KOPT-K1 (cell line): ENCODE measurements at regions not wholly inside any gene's neighbourhood (a gene's known extent, or its start where the extent isn't known, plus 50 kb on each side); places are given as distances from the start of the nearest gene placed in this dataset.

ENCODE experiments used
- H3K27ac ChIP-seq: fragments of 200-600 bp; sonication (generic); 2 replicates; pipeline ENCODE4 v1.5.1; 2016; ENCODE audit warnings: antibody characterized with exemption, mild to moderate bottlenecking, low read depth, low read length; ENCODE audit not compliant: poor library complexity, severe bottlenecking
- H3K36me3 ChIP-seq: fragments of 200-600 bp; sonication (generic); 2 replicates; pipeline ENCODE4 v1.5.1; 2017; ENCODE audit warnings: antibody characterized with exemption, mild to moderate bottlenecking, low read length, moderate library complexity; ENCODE audit not compliant: insufficient read depth
- H3K9me3 ChIP-seq: fragments of 200-600 bp; sonication (generic); 2 replicates; pipeline ENCODE4 v1.5.1; 2017; ENCODE audit warnings: antibody characterized with exemption, low read length, mild to moderate bottlenecking; ENCODE audit not compliant: insufficient read depth, poor library complexity, severe bottlenecking

- no peaks in the 10 kb centered on the region for H3K9me3 ChIP-seq
- H3K36me3 ChIP-seq = no peaks in the 10 kb centered on the region
- H3K27ac ChIP-seq = no peak overlapping the region
These were observed 1024.3 kb downstream of the RAPGEF2 start for GRCh38 chr4:160127211-160127610.

GRCh38 chr4:160129439-160129838 is 1026.6 kb downstream of the RAPGEF2 start:
- no peaks in the 10 kb centered on the region for H3K9me3 ChIP-seq
- H3K36me3 ChIP-seq = no peaks in the 10 kb centered on the region
- H3K27ac ChIP-seq = no peak overlapping the region

DNA sequence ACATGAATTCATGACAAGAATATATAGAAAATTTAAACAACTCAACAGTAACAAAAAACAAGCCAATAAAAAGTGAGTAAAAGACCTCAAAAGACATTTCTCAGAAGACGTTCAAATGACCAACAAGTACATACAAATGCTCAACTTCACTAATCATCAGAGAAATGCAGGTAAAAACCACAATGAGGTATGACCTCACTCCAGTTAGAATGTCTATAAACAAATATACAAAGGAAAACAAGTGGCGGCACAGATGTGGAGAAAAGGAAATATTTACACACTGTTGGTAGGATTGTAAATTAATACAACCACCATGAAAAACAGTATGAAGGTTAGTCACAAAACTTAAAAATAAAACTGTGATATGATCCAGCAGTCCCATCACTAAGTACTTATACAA is 1033.1 kb downstream of the RAPGEF2 start:
- Histone ChIP-seq H3K9me3 (no peaks in the 10 kb centered on the region), H3K27ac (no peak overlapping the region), H3K36me3 (no peaks in the 10 kb centered on the region)

GRCh38 chr4:160141206-160141605 is 1038.3 kb downstream of the RAPGEF2 start:
- no peak overlapping the region for H3K27ac ChIP-seq
- H3K36me3 ChIP-seq = no peaks in the 10 kb centered on the region
- H3K9me3 ChIP-seq = no peaks in the 10 kb centered on the region

GRCh38 chr4:160142579-160142978 is 1039.7 kb downstream of the RAPGEF2 start:
- H3K9me3 ChIP-seq = no peaks in the 10 kb centered on the region
- H3K36me3 ChIP-seq = no peaks in the 10 kb centered on the region
- H3K27ac ChIP-seq = no peak overlapping the region

DNA sequence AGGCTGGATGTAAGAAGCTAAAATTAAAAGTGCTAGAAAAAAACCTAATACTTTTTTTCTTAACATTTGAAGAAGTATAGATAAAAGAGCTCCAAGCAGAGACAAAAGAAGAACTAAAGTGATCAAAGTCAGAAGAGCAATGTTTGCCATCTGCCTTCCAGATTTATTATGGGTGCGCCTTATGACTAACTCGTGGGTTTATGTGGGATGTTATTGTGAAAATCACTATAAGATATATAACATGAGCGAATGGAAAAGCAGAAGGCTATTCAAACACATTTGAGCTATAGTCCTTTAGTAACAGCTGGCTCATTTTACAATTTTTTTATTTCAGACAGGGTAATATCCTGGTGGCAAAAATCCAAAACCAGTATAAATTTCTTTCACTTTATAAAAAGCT is 1040.7 kb downstream of the RAPGEF2 start:
- Histone ChIP-seq H3K36me3 (no peaks in the 10 kb centered on the region), H3K9me3 (no peaks in the 10 kb centered on the region), H3K27ac (no peak overlapping the region)

DNA sequence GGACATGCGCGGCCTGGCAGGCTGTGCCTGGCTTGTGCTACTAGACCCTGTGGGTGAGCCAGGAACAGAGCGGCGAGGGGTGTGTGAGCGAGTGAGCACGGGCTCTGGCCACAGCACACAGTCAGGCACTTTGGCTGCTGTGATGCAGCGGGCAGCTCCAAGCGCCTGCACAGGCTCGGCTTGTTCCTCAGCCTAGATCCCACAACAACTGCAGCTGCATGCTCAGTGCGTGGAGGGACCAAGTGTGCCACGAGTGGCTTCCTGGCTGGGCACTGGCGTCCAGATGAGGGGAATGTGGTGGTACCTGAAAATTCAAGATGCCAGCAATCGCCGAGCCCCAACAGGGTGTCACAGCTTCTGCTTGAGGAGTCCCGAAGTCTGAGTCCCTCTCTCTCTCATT is 1056.6 kb downstream of the RAPGEF2 start:
- H3K9me3 ChIP-seq = no peaks in the 10 kb centered on the region
- no peaks in the 10 kb centered on the region for H3K36me3 ChIP-seq
- no peak overlapping the region for H3K27ac ChIP-seq

DNA sequence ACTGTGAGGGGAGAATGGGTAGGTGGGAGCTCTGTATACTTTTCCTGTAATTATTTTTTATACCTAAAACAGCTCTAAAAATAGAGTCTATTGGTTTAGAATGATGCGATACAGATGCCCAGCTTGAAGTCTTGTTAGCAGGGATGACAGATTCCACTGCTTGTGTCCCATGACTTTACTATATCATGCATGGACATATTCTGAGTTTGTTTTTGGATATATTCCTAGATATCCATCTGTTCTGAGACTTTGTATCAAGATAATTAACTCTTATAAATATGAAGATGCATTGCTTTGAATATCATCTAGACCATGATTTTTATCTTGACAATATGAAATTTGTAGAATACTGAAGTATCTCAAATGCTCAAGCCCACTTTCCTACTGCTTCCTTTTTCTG is 1058.1 kb downstream of the RAPGEF2 start:
- no peaks in the 10 kb centered on the region for H3K36me3 ChIP-seq
- no peaks in the 10 kb centered on the region for H3K9me3 ChIP-seq
- no peak overlapping the region for H3K27ac ChIP-seq

DNA sequence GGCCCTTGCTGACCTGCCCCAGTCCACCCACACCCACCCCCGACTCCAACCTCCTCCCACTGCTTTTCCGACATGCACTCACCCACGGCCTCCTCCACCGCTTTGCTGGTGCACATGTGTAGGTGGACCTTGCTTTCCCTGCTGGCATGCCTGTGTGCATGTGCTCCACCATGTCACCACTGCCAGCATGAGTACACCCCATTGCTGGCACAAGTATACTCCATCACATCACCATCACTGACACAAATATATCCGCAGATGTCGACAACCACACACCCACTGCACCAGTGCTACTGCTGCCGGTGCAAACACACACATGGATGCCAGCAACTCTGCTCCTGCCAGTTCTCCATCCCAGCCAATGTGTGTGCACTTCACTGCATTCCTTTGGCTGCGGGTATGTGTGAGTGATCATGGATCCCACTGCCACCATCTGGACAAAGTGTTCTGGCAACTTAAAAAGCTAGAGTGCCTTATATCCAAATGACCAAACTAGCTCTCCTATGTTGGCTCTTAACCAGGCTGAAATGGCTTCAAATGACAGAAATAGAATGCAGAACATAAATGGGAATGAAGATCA is 1072.3 kb downstream of the RAPGEF2 start:
- Histone ChIP-seq H3K9me3 (no peaks in the 10 kb centered on the region), H3K36me3 (no peaks in the 10 kb centered on the region), H3K27ac (no peak overlapping the region)

GRCh38 chr4:160180211-160180610 is 1077.3 kb downstream of the RAPGEF2 start:
- Histone ChIP-seq H3K9me3 (no peaks in the 10 kb centered on the region), H3K36me3 (no peaks in the 10 kb centered on the region), H3K27ac (no peak overlapping the region)

- H3K36me3 ChIP-seq = no peaks in the 10 kb centered on the region
- H3K27ac ChIP-seq = no peak overlapping the region
- H3K9me3 ChIP-seq = no peaks in the 10 kb centered on the region
These were observed 1079.8 kb downstream of the RAPGEF2 start for GRCh38 chr4:160182727-160183126.

- Histone ChIP-seq H3K36me3 (no peaks in the 10 kb centered on the region), H3K9me3 (no peaks in the 10 kb centered on the region), H3K27ac (no peak overlapping the region)
These were observed 1082.0 kb downstream of the RAPGEF2 start for GRCh38 chr4:160184884-160185283.

DNA sequence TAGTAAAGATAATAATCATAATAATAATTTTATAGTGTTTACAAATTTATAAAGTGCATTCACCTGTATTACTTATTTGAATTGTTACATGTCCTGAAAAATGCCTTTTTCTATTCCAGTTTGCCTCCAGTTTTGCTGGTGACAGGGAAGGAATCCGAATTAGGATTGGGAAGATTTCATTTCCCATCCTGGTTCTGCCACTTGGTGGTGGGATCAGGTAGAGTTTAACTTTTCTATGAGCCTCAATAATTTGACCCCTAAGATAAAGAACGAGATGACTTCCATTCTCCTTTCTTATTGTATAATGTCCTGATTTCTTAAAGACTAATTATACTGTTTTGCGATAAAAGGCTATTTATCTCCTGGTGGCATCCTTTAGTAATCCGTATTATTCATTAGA is 1090.9 kb downstream of the RAPGEF2 start:
- H3K9me3 ChIP-seq = no peaks in the 10 kb centered on the region
- H3K36me3 ChIP-seq = no peaks in the 10 kb centered on the region
- no peak overlapping the region for H3K27ac ChIP-seq

- H3K36me3 ChIP-seq = no peaks in the 10 kb centered on the region
- no peaks in the 10 kb centered on the region for H3K9me3 ChIP-seq
- H3K27ac ChIP-seq = no peak overlapping the region
These were observed 1091.8 kb downstream of the RAPGEF2 start for GRCh38 chr4:160194716-160195115.

GRCh38 chr4:160202802-160203201 is 1099.9 kb downstream of the RAPGEF2 start:
- Histone ChIP-seq H3K36me3 (no peaks in the 10 kb centered on the region), H3K27ac (no peak overlapping the region), H3K9me3 (no peaks in the 10 kb centered on the region)

DNA sequence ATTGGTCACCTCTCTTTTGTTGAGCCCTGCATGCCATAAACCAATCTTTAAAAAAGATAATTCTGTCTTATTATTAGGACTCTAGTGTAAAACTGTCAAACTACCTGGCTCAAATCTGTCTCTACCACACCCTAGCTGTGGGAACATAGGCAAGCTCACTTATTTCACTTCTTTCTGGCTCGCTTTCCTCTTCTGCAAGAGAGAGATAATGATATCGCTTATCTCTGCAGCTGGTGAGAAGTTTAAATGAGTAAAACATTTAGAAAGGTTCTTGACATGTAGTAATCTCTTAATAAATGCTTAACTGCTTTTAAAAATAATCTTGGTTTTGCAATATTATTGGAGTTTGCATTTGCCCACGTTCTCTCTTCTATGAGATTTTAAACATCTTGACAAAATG is 1109.2 kb downstream of the RAPGEF2 start:
- no peak overlapping the region for H3K27ac ChIP-seq
- no peaks in the 10 kb centered on the region for H3K9me3 ChIP-seq
- H3K36me3 ChIP-seq = no peaks in the 10 kb centered on the region
